Progenitor cell of endocrine pancreas (in vitro differentiated cells): ENCODE measurements at regions not wholly inside any gene's neighbourhood (a gene's known extent, or its start where the extent isn't known, plus 50 kb on each side); places are given as distances from the start of the nearest gene placed in this dataset.

Source experiments
- DNase-seq: peaks from one replicate; pipeline ENCODE4 v3.0.0; 2021; ENCODE audit warnings: low spot score; ENCODE audit not compliant: unreplicated experiment
- H3K27ac Mint-ChIP-seq: 2 replicates; pipeline ENCODE4 v1.8.0; 2021; ENCODE audit warnings: mild to moderate bottlenecking, moderate library complexity, mixed read lengths
- H3K27me3 Mint-ChIP-seq: 2 replicates; pipeline ENCODE4 v1.8.0; 2021; ENCODE audit warnings: mixed read lengths
- H3K36me3 Mint-ChIP-seq: 2 replicates; pipeline ENCODE4 v1.8.0; 2022; ENCODE audit warnings: mixed read lengths; ENCODE audit not compliant: insufficient read depth
- H3K4me1 Mint-ChIP-seq: 2 replicates; pipeline ENCODE4 v1.8.0; 2021; ENCODE audit warnings: low read depth, mixed read lengths
- H3K4me3 Mint-ChIP-seq: 2 replicates; pipeline ENCODE4 v1.8.0; 2021; ENCODE audit warnings: low read depth, mild to moderate bottlenecking, moderate library complexity, mixed read lengths
- H3K9me3 Mint-ChIP-seq: 2 replicates; pipeline ENCODE4 v1.8.0; 2021; ENCODE audit warnings: low read depth, mixed read lengths
- TF ChIP-seq, protein P1 (sequence below): fragments of 200-600 bp; sonication (generic); IDR thresholded peaks from one replicate; pipeline ENCODE4 v1.5.0; 2021; ENCODE audit warnings: antibody characterized with exemption, mild to moderate bottlenecking; ENCODE audit not compliant: unreplicated experiment

- DNase-seq = no peak
- Mint-ChIP-seq H3K4me1 (peaks cover 10% of the 10 kb centered on the region), H3K9me3 (peaks cover 7% of the 10 kb centered on the region), H3K27ac (no peak overlapping the region), H3K36me3 (no peaks in the 10 kb centered on the region), H3K27me3 (peaks cover 11% of the 10 kb centered on the region), H3K4me3 (no peak overlapping the region)
- TF ChIP-seq, protein P1, sequence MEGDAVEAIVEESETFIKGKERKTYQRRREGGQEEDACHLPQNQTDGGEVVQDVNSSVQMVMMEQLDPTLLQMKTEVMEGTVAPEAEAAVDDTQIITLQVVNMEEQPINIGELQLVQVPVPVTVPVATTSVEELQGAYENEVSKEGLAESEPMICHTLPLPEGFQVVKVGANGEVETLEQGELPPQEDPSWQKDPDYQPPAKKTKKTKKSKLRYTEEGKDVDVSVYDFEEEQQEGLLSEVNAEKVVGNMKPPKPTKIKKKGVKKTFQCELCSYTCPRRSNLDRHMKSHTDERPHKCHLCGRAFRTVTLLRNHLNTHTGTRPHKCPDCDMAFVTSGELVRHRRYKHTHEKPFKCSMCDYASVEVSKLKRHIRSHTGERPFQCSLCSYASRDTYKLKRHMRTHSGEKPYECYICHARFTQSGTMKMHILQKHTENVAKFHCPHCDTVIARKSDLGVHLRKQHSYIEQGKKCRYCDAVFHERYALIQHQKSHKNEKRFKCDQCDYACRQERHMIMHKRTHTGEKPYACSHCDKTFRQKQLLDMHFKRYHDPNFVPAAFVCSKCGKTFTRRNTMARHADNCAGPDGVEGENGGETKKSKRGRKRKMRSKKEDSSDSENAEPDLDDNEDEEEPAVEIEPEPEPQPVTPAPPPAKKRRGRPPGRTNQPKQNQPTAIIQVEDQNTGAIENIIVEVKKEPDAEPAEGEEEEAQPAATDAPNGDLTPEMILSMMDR = no peak
These were observed 398.4 kb upstream of the B3GALT2 start for GRCh38 chr1:193584731-193585239.

DNA sequence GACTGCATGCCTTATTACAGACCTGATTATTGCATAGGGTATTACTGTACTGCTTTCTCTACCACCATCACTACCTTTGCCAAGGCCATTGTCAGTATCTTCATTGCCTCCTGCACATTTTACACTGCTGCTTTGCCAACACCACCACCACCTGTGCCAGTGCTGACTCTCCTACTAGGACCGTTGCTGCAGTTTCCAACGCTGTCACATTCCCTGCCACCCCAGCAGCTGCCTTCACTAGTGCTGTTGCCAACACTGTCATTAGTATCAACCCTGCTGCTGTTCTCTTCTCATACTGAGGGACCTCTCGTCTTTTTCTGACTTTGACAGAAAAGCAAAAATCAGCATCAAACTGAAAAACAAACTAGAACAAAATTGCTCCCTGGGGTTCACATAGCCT, 394.9 kb upstream of the B3GALT2 start:
- DNase-seq = no peak
- TF ChIP-seq, protein P1 = no peak
- no peaks in the 10 kb centered on the region for H3K36me3 Mint-ChIP-seq
- H3K9me3 Mint-ChIP-seq = peaks cover 7% of the 10 kb centered on the region
- peaks cover 2% of the 10 kb centered on the region for H3K4me1 Mint-ChIP-seq
- no peak overlapping the region for H3K27ac Mint-ChIP-seq
- H3K27me3 Mint-ChIP-seq = no peaks in the 10 kb centered on the region
- no peak overlapping the region for H3K4me3 Mint-ChIP-seq

DNA sequence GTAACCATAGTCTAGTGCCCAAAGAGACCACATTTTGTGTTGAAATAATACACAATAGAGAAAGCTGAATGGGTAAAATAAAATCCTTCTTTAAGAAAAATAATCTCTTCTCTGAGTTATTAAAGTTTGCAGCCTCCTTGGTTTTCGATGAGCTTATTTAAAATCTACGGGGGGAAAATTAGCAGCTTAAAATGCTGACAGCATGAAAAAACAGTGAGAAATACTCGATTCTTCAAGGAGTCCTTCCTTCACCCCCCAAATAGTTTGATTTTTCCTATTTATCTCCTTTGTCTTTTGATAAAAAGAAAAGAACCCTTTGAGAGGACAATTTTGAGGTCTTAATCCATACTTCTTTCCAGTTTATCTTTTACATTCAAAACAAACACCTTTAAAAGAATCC, 394.0 kb upstream of the B3GALT2 start:
- H3K27me3 Mint-ChIP-seq = no peaks in the 10 kb centered on the region

DNA sequence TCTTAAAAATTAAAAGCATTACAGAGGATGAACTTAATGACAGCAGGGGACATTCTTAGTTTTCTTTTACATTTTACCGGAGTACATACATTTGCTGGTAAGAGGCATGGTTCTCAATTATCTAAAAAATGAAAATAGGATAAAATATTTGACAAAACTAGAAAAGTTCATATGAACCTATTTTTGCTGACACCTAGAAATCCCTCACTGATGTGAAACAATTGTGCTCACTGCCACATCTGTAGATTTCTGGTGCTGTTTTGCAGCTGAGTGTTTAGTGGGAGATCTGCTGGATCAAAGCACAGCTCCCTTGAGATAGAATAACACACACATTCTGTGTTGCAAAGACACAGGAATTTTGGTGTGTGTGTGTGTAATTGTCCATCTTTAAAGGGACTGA, 392.9 kb upstream of the B3GALT2 start:
- Mint-ChIP-seq H3K36me3 (no peaks in the 10 kb centered on the region), H3K27me3 (no peaks in the 10 kb centered on the region), H3K4me3 (no peak overlapping the region), H3K4me1 (no peaks in the 10 kb centered on the region), H3K27ac (no peak overlapping the region), H3K9me3 (peaks cover 7% of the 10 kb centered on the region)
- DNase-seq = no peak
- TF ChIP-seq, protein P1 = no peak

More for the DNA sequence above, 394.0 kb upstream of the B3GALT2 start:
- H3K27ac Mint-ChIP-seq = no peak overlapping the region
- H3K36me3 Mint-ChIP-seq = no peaks in the 10 kb centered on the region
- H3K4me1 Mint-ChIP-seq = peaks cover 2% of the 10 kb centered on the region
- DNase-seq = no peak
- H3K9me3 Mint-ChIP-seq = peaks cover 7% of the 10 kb centered on the region
- TF ChIP-seq, protein P1 = no peak
- H3K4me3 Mint-ChIP-seq = no peak overlapping the region

GRCh38 chr1:193574913-193575312, 388.5 kb upstream of the B3GALT2 start:
- Mint-ChIP-seq H3K4me1 (no peaks in the 10 kb centered on the region), H3K9me3 (peaks cover 16% of the 10 kb centered on the region)
- DNase-seq = no peak

More at GRCh38 chr1:193574913-193575312, 388.5 kb upstream of the B3GALT2 start:
- TF ChIP-seq, protein P1 = no peak
- Mint-ChIP-seq H3K27me3 (no peaks in the 10 kb centered on the region), H3K36me3 (no peaks in the 10 kb centered on the region), H3K4me3 (no peak overlapping the region), H3K27ac (no peak overlapping the region)
